KMS-11 (cell line): ENCODE measurements at regions not wholly inside any gene's neighbourhood (a gene's known extent, or its start where the extent isn't known, plus 50 kb on each side); places are given as distances from the start of the nearest gene placed in this dataset.

Experiments
- H2AFZ ChIP-seq: fragments of 200-600 bp; sonication (generic); 2 replicates; pipeline ENCODE4 v1.6.1; 2016; ENCODE audit warnings: antibody characterized with exemption, mixed run types, low read depth
- H3K27ac ChIP-seq: fragments of 200-600 bp; sonication (generic); 2 replicates; pipeline ENCODE4 v1.6.1; 2016; ENCODE audit warnings: mild to moderate bottlenecking, mixed run types
- H3K27me3 ChIP-seq: fragments of 200-600 bp; sonication (generic); 2 replicates; pipeline ENCODE4 v1.6.1; 2017; ENCODE audit warnings: mild to moderate bottlenecking, low read depth, mixed run types, moderate library complexity; ENCODE audit not compliant: insufficient read depth
- H3K36me3 ChIP-seq: fragments of 200-600 bp; sonication (generic); 2 replicates; pipeline ENCODE4 v1.6.1; 2017; ENCODE audit warnings: mild to moderate bottlenecking, mixed run types; ENCODE audit not compliant: insufficient read depth
- H3K4me1 ChIP-seq: fragments of 200-600 bp; sonication (generic); 2 replicates; pipeline ENCODE4 v1.6.1; 2016; ENCODE audit warnings: mild to moderate bottlenecking, low read depth, mixed run types; ENCODE audit not compliant: poor library complexity, severe bottlenecking
- H3K4me2 ChIP-seq: fragments of 200-600 bp; sonication (generic); 2 replicates; pipeline ENCODE4 v1.7.0; 2016; ENCODE audit warnings: mild to moderate bottlenecking, mixed run types
- H3K4me3 ChIP-seq: fragments of 200-600 bp; sonication (generic); IDR thresholded peaks from 2 replicates; pipeline ENCODE4 v1.6.1; 2017; ENCODE audit warnings: low read depth, low read length, mixed read lengths; ENCODE audit not compliant: insufficient read depth
- H3K79me2 ChIP-seq: fragments of 200-600 bp; sonication (generic); 2 replicates; pipeline ENCODE4 v1.6.1; 2016; ENCODE audit warnings: low read depth, mixed run types; ENCODE audit not compliant: insufficient read depth
- H3K9ac ChIP-seq: fragments of 200-600 bp; sonication (generic); 2 replicates; pipeline ENCODE4 v1.6.1; 2016; ENCODE audit warnings: mild to moderate bottlenecking, mixed run types
- H4K20me1 ChIP-seq: fragments of 200-600 bp; sonication (generic); 2 replicates; pipeline ENCODE4 v1.6.1; 2016; ENCODE audit warnings: mild to moderate bottlenecking, mixed run types; ENCODE audit not compliant: insufficient read depth
- CTCF ChIP-seq: fragments of 200-600 bp; sonication (generic); conservative IDR thresholded peaks from 2 replicates; pipeline ENCODE4 v1.6.1; 2017; ENCODE audit warnings: low read depth, mild to moderate bottlenecking, antibody characterized with exemption, low read length, moderate library complexity, mixed read lengths

GRCh38 chr2:16152928-16153753 is 212.8 kb downstream of the MYCN start:
- no peaks in the 10 kb centered on the region for H4K20me1 ChIP-seq
- H3K9ac ChIP-seq: no peak overlapping the region
- H3K79me2 ChIP-seq: no peaks in the 10 kb centered on the region
- no peaks in the 10 kb centered on the region for H3K27me3 ChIP-seq
- H3K4me3 ChIP-seq: no peak overlapping the region
- no peaks in the 10 kb centered on the region for H3K36me3 ChIP-seq
- H3K4me2 ChIP-seq: no peak overlapping the region
- H3K27ac ChIP-seq: no peak overlapping the region
- no peak for TF ChIP-seq CTCF
- H3K4me1 ChIP-seq: no peaks in the 10 kb centered on the region
- no peak overlapping the region for H2AFZ ChIP-seq

- H3K27ac ChIP-seq: no peak overlapping the region
- no peaks in the 10 kb centered on the region for H4K20me1 ChIP-seq
These were observed 211.9 kb downstream of the MYCN start for GRCh38 chr2:16152071-16152927.

GRCh38 chr2:16151651-16152050 is 211.3 kb downstream of the MYCN start:
- Histone ChIP-seq H3K27me3 (no peaks in the 10 kb centered on the region), H3K4me1 (no peaks in the 10 kb centered on the region), H3K9ac (no peak overlapping the region), H4K20me1 (no peaks in the 10 kb centered on the region), H3K4me3 (no peak overlapping the region), H3K79me2 (no peaks in the 10 kb centered on the region), H3K27ac (no peak overlapping the region), H2AFZ (no peak overlapping the region), H3K36me3 (no peaks in the 10 kb centered on the region), H3K4me2 (no peak overlapping the region)
- TF ChIP-seq CTCF: no peak

More at GRCh38 chr2:16152071-16152927, 211.9 kb downstream of the MYCN start:
- Histone ChIP-seq H3K79me2 (no peaks in the 10 kb centered on the region), H2AFZ (no peak overlapping the region), H3K27me3 (no peaks in the 10 kb centered on the region), H3K4me1 (no peaks in the 10 kb centered on the region), H3K36me3 (no peaks in the 10 kb centered on the region), H3K4me3 (no peak overlapping the region), H3K4me2 (no peak overlapping the region), H3K9ac (no peak overlapping the region)
- no peak for TF ChIP-seq CTCF

- H2AFZ ChIP-seq: no peak overlapping the region
- H3K27me3 ChIP-seq: no peaks in the 10 kb centered on the region
- H3K9ac ChIP-seq: no peak overlapping the region
- H3K27ac ChIP-seq: no peak overlapping the region
- no peaks in the 10 kb centered on the region for H4K20me1 ChIP-seq
- H3K4me1 ChIP-seq: no peaks in the 10 kb centered on the region
- no peak overlapping the region for H3K4me2 ChIP-seq
- no peaks in the 10 kb centered on the region for H3K79me2 ChIP-seq
- TF ChIP-seq CTCF: no peak
- no peak overlapping the region for H3K4me3 ChIP-seq
- H3K36me3 ChIP-seq: no peaks in the 10 kb centered on the region
These were observed 210.9 kb downstream of the MYCN start for GRCh38 chr2:16151281-16151570.
